ENCODE measurements at regions not wholly inside any gene's neighbourhood (a gene's known extent, or its start where the extent isn't known, plus 50 kb on each side); places are given as distances from the start of the nearest gene placed in this dataset.

GRCh38 chrX:96579252-96579651 lies 105.4 kb upstream of the DIAPH2 start:
- Histone ChIP-seq H3K9me3 (ENCODE audit: low read length) (no peaks in the 10 kb centered on the region), H3K27me3 (ENCODE audit: control insufficient read depth in 1 of 2, insufficient read depth in 2 of 2, low read length in 2 of 2) (no peaks in the 10 kb centered on the region), H3K9ac (ENCODE audit: insufficient read depth, low read depth, low read length) (no peak overlapping the region), H3K79me2 (ENCODE audit: insufficient read depth, low read length) (no peaks in the 10 kb centered on the region), H3K4me2 (ENCODE audit: low read depth, low read length) (no peak overlapping the region), H3K4me1 (ENCODE audit: insufficient read depth, low read length) (no peaks in the 10 kb centered on the region), H2AFZ (ENCODE audit: low read length) (no peak overlapping the region), H3K36me3 (replicated peaks in 1 of 2; ENCODE audit: control insufficient read depth in 1 of 2, insufficient read depth in 2 of 2, low read length in 2 of 2) (no peaks in the 10 kb centered on the region), H3K4me3 (replicated peaks in 1 of 3; ENCODE audit: insufficient read depth in 1 of 3, low read depth in 2 of 3, low read length in 3 of 3) (no peak overlapping the region), H4K20me1 (ENCODE audit: insufficient read depth, low read length) (no peaks in the 10 kb centered on the region), H3K27ac (ENCODE audit: extremely low read length, insufficient read depth, low read length) (no peak overlapping the region)
- ATAC-seq (no peak), DNase-seq (ENCODE audit: low spot score) (no peak), FAIRE-seq (no peak)
- intact Hi-C loops (cut with micrococcal nuclease; ENCODE audit: unreplicated experiment), result no loop called here
- CTCF ChIA-PET (ENCODE audit: low intra/inter-chr PET ratio, low total read pairs), result no interaction called here
- POLR2A ChIA-PET, result no interaction called here
- TF ChIP-seq MED13 (CRISPR knock-in tag; IDR thresholded peaks at IDR 0.05), result no peak
- TF ChIP-seq GATA4 (IDR thresholded peaks at IDR 0.05; ENCODE audit: borderline replicate concordance, low read depth), result no peak
- TF ChIP-seq, protein P1, sequence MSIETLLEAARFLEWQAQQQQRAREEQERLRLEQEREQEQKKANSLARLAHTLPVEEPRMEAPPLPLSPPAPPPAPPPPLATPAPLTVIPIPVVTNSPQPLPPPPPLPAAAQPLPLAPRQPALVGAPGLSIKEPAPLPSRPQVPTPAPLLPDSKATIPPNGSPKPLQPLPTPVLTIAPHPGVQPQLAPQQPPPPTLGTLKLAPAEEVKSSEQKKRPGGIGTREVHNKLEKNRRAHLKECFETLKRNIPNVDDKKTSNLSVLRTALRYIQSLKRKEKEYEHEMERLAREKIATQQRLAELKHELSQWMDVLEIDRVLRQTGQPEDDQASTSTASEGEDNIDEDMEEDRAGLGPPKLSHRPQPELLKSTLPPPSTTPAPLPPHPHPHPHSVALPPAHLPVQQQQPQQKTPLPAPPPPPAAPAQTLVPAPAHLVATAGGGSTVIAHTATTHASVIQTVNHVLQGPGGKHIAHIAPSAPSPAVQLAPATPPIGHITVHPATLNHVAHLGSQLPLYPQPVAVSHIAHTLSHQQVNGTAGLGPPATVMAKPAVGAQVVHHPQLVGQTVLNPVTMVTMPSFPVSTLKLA (IDR thresholded peaks at IDR 0.05), result no peak
- TF ChIP-seq NKX3-1 (CRISPR knock-in tag; IDR thresholded peaks at IDR 0.05), result no peak
- TF ChIP-seq ATF4 (CRISPR knock-in tag; IDR thresholded peaks at IDR 0.05), result no peak
- TF ChIP-seq ZNF563 (CRISPR knock-in tag; IDR thresholded peaks at IDR 0.05), result no peak
- no peak for TF ChIP-seq KDM3A (CRISPR knock-in tag; IDR thresholded peaks at IDR 0.05; ENCODE audit: low read depth)
- TF ChIP-seq TRIM22 (IDR thresholded peaks at IDR 0.05), result no peak
- TF ChIP-seq TCF12 (IDR thresholded peaks at IDR 0.05), result no peak
- no peak for TF ChIP-seq TCF12 (CRISPR knock-in tag; IDR thresholded peaks at IDR 0.05)
- no peak for TF ChIP-seq TEF (CRISPR knock-in tag; IDR thresholded peaks at IDR 0.05)
- no peak for TF ChIP-seq ZNF331 (CRISPR knock-in tag; IDR thresholded peaks at IDR 0.05)
- in situ Hi-C loops (cut with HindIII; ENCODE audit: extremely low pct_ligation_motif_present, low pct_unique_long_range_greater_than_20kb), result no loop called here
- no TSS peak for BruUV-seq (replicated peaks)
